ENCODE measurements at regions not wholly inside any gene's neighbourhood (a gene's known extent, or its start where the extent isn't known, plus 50 kb on each side); places are given as distances from the start of the nearest gene placed in this dataset.

DNA sequence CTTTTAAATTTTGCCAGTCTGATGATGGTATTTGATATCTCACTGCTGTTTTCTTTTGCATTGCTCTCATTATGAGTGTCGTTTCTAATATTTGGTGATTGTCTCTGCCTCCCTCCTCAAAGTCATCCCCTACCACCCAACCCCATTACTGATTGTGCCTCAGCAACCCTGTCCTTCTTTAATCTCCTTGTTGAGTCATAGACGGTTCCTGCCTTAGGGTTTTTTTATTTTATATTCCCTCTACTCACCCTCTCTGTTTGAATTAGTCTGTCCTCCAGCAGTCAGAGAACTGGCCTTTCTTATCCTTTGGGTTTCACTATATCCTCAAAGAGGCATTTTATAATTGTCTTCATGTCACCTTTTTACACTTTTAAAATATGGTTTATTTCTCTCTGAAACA, 409.3 kb upstream of the CPEB2 start:
- DNase-seq, result no peak

DNA sequence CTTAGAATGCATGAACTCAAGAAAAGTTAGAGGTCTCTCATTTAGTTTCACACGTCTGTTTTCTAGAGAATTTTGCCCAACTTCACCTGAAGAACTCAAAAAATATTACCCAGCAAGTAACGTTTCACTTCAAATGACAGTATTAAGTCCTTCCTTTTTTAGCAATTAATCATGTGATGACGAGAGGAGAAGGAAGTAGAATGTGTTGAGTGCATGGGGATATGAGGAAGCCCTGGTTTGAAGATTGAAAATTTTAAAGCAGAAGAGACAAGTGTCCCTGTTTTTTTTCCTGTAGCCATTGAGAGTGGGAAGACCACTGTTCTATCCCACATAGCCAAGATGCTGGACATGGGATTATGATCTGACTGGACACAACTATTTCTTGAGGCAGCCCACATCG, 406.3 kb upstream of the CPEB2 start:
- no peak for DNase-seq

DNA sequence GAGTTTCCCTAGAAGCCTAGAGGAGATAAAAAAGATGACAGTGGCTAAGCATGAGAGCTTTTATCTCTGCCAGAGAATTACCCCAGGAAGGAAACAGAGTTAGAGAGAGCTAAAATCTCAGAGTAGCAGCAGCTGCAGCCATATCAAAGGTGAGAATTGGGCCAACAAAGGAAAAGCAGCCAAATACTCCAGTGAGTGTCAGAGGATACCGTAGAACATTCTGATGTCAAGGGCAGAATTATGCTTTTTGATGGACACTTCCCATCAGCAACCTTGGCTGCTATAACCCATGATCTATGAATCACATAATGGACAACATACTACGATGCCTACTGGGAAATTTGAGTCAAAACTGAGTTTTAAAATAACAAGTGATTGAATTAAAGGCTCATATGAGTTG, 405.8 kb upstream of the CPEB2 start:
- DNase-seq, result no peak

DNA sequence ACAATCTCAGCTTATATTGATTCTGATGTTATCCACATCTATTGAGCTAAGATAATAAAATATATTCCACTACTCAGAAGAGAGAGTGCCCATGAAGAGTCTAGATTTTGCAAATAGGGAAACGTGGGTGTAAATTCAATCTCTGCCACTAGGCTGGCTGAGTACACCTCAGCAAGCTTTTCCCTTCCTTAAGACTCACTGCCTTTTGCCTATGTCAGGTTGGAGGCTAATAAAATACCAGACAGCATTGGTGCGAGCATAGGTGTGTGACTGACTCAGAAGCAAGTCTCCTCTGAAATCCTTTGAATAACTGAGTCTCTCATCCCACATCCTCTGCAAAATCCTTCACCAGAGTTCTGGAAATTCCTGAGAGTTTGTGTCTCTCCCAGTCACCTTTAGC, 405.4 kb upstream of the CPEB2 start:
- DNase-seq, result no peak

GRCh38 chr4:14602206-14602605, 400.1 kb upstream of the CPEB2 start:
- DNase-seq, result no peak

- DNase-seq, result no peak
These were observed 395.3 kb upstream of the CPEB2 start for GRCh38 chr4:14607001-14607400.

- DNase-seq, result no peak
These were observed 394.7 kb upstream of the CPEB2 start for GRCh38 chr4:14607578-14607977.

DNA sequence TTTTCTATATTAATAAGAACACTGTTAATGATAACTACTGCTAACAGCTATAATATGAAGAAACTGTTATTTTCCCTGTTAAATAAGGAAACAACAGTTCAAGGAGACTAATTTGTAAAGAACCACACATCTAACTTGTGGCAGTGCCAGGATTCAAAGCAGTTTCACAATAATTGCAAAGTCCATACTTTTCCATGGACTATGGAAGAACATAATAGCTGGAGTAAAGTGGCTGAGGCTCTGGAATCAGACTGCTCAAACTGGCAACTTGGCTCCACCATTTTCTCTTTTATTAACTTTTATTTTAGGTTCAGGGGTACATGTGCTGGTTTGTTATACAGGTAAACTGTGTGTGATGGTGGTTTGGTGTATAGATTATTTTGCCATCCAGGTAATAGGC, 393.7 kb upstream of the CPEB2 start:
- no peak for DNase-seq

DNA sequence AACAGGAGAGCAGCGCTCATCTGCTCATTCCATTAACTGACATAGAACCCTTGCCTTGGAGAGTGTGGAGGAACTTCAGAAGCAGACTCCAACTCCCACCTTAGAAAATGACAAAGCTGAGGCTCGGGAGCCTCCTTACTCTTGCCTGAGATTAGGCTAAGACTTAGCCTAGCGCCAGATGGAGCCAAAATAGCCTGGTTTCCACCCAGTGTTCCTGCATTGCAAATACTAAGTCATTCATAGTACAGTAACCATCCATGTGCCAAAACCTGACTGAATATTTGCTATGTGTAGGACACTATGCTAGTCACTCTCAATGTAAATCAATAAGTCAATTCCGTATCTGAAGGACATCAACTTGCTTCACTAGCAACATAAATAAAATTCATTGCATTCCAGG, 387.4 kb upstream of the CPEB2 start:
- no peak for DNase-seq

- no peak for DNase-seq
These were observed 386.6 kb upstream of the CPEB2 start for GRCh38 chr4:14615671-14616070.

DNA sequence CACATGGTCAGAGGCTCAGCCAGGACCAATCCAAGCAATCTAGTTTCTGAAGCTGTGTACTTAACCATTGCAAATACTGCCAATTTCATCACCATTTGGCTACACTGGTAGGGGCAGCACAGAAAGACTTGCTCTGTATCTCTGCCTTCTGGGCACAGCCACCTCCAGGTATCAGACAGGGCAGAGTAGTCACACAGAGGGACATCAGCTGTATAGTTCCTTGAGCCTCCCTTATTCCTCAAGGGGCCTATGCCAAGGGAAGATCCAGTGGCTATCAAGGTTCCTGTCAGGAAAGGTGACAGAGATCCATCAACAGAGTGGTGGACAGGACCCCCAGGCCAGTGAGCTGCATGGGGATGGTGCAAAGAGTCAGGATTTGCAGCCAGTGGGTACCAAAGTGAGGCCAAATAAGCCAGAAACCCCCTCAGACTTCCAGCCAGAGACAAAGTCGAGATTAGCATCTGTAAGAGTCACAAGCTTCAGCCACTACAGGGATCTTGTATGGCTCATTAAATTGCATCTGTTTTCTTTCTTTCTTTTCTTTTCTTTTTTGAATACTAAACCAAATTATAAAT, 381.6 kb upstream of the CPEB2 start:
- DNase-seq, result no peak

DNA sequence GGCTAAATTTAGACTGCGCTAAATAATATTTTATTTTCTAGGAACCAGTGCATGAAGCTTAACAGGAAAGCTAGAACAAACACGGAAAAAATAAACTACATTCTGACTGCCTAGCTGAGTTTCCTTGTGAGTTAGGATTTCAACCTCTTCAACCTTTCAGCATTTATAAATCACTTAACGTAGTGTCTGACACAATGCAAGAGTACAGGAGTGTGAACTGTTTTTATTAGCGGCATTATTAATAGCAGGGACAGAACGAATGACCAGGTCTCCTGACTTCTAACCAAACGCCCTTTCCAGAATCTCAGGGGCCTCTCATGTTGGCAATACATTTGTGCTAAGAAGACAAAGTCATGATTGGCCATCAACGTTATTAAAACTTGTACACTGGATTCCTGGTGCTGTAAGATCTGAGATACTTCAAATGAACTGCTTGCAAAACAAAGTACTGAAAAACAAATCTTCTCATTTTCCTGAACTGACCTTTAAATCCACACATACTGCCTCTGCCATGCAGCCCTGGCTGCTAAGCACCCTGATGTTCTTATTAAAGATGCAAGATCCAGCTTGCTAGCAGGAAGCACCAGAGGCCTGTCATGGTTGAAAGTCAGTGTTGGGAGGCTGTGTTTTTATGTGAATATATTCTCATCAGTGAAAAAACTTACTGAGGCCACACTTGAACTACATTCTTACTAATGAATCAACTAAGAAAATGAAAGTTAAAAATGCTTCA, 380.4 kb upstream of the CPEB2 start:
- no peak for DNase-seq

DNA sequence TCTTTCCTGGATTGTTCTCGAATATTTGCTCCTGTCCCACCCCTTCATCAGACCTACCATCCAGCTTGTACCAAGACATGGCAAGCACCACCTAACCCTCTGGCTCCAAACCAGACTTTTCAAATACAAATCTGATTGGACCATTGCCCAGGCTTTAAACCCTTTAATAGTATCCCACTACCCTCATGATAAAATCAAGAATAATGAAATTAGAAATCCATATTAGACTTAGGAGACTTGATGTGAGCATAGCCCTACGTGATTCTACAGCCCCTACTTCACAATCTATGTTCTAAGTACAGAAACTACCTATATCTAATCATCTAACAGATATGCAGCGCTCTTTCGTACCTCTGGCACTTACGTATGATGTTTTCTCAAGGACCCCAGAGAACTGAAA, 375.2 kb upstream of the CPEB2 start:
- no peak for DNase-seq

- DNase-seq, result no peak
These were observed 370.4 kb upstream of the CPEB2 start for GRCh38 chr4:14631806-14632440.

DNA sequence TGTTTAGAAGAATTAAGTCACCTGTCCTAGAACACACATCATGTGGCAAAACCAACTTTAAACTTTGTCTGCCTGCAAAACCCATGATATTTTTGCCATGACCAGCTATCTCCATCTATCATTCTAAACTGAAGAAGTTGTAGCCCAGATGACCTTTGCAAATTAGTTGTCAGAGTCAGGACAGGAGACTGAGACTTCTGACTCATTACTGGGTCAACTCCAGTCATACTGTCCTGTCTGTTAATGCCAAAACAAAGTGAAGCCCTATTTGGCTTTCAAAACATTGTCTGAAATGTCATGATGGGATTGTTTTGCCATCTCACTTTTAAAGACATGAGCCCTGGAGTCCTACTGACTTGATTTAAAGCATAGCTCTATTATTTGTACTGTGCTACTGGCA, 365.7 kb upstream of the CPEB2 start:
- no peak for DNase-seq

DNA sequence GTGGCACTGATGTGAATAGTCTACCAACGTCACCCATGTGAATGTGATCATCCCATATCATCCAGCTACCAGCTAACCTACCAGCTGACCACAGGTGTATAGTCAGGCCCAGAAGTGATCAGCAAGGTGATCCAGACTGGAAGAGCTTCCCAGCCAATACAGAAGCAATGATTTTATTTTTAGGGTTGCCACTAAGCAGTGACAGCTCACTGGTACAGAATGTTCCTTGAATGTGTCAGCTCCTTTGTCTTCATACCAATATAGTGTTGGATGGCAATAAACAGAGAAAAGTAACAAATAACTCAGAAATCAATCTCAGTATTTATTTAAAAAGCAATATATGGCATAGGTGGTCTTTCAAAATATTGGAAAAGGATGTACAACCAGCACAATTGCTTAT, 361.8 kb upstream of the CPEB2 start:
- no peak for DNase-seq

DNA sequence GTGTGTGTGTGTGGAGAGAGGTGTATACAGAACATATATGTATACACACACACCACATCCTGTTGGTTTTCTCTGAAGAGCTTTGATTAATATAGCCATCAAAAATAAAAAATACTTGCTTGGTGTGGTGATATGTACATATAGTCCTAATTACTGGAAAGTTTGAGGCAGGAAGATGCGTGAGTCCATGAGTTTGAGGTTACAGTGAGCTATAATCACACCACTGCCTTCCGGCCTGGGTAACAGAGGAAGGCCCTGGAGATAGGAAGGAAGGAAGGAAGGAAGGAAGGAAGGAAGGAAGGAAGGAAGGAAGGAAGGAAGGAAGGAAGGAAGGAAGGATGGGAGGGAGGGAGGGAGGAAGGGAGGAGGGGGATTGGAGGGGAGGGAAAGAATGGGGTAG, 360.4 kb upstream of the CPEB2 start:
- no peak for DNase-seq

DNA sequence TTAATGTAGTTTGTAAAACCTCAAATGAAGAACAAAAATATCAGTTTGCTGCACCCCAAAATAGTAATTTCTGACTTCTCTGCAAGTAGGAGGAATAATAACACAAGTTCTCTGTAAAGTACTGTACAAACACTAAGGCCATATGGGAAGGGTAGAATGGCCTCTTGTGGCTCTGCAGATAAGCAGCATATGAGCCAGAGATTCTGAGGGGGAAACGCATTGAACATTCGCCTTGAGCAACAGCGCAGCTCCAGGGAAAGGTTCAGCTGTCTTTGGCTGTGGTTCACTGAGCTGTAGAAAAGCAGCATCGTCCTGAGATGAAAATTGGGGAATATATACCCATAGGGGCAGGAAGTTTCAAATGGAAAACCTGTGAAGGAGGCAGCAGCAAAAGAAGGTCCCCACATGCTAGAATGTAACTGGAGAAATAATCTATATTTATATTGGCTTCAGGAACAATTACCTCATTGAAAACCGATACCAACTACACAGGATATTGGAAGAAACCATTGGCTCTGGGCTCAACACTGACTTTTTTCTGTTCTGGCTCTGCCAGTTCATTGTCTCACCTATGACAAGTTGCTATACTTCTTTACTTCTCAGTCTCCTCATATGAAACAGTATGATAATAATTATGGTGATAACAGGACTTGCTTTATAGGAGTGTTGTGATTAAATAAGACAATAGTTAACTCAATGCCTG, 357.6 kb upstream of the CPEB2 start:
- no peak for DNase-seq

GRCh38 chr4:14646831-14647230, 355.4 kb upstream of the CPEB2 start:
- no peak for DNase-seq

- DNase-seq, result no peak
These were observed 352.2 kb upstream of the CPEB2 start for GRCh38 chr4:14650127-14650526.

DNA sequence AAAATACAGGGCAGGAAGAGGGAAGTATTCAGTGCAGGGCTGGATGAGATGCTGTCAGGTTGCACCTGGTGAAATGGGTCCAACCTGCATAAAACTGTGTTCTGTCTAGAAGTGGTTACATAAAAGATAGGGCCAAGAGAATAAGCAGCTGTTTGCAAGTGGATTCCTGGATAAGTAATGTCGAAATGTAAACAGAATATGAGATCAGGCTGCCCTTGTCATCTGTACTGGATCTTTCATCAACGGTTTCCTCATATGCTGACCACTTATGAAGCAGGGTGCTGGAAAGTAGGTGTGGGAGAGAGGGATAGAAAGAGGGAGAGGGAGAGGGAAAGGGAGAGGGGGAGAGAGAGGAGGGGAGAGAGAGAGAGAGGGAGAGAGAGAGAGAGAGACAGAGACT, 349.8 kb upstream of the CPEB2 start:
- no peak for DNase-seq

DNA sequence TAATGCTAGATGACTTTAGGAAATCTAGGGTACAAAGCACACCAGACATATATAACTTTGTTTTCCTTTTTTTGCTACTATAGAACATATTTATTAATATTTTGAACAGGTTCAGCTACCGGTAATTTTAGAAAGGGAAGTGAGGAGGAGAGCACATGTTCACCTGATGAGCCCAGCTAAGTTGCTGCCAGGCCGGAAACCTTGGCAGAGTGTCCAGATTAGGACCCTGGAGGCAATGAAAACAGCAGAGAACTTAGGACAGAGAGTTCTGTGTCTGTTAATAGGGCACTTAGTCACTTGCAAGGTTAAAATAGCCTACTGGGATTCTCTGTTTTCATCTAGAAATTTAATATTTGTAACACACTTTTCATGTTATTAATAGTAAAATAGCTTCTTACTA, 348.9 kb upstream of the CPEB2 start:
- no peak for DNase-seq

DNA sequence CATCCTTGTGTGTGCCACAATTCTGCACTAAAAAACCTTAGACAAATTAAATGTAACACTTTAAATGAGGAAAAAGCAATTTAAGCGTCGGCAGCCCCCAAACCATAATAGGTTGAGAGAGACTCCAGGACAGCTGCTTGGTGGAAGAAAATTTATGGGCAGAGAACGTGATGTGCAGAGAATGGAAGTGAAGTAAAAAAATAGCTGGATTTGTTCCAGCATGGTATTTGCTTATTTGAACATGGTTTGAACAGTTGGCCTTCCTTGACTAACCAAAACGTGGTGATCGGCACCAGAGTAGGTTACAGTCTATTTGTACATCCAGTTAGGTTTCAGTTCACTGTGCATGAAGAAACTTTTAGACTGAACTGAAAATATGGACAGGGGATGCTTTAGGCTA, 343.0 kb upstream of the CPEB2 start:
- DNase-seq, result no peak

- DNase-seq, result no peak
These were observed 334.6 kb upstream of the CPEB2 start for GRCh38 chr4:14667624-14668151.

All from activated gamma-delta T cell (primary cell).